ENCODE measurements at regions not wholly inside any gene's neighbourhood (a gene's known extent, or its start where the extent isn't known, plus 50 kb on each side); places are given as distances from the start of the nearest gene placed in this dataset.
"Not testable (repeated sequence)": the region's sequence is repeated elsewhere in the genome, so short reads cannot be mapped to it uniquely, and the experiment has no call there.

DNA sequence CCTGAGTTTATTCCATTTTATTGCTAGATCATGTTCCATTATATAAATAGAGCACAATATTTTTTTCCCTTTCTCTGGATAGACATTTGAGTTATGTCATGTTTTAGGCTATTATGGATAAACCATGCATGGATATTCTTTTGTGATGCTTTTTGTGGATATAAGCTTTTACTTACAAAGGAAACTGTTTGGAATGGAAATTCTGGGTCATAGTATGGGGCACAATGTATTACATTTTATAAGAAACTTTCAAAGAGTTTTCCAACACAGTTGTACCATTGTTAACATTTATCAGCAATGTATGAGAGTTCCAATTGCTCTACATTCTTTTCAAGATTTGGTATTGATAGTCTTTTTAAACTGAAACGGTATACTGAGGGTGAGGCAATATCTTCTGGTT, 749.4 kb downstream of the SOCS6 start:
- no peak for DNase-seq

DNA sequence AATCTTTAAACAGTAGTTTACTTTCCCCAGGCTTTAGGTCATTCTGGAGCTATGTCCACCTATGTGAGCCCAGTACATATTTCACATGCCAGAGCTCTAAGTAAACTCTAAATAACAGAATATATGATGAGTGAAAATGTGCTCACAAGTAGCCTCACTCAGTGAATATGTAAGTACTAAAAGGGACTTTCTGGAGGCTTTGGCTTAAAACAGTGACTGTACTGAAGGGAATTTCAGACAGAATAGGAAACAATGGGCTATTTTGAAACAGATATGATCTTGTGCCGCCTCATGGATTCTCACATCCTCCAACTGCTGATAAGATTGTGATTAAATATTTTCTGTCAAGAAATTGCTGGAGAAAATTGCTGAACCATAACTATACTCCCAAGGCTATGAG, 747.9 kb downstream of the SOCS6 start:
- DNase-seq: no peak

DNA sequence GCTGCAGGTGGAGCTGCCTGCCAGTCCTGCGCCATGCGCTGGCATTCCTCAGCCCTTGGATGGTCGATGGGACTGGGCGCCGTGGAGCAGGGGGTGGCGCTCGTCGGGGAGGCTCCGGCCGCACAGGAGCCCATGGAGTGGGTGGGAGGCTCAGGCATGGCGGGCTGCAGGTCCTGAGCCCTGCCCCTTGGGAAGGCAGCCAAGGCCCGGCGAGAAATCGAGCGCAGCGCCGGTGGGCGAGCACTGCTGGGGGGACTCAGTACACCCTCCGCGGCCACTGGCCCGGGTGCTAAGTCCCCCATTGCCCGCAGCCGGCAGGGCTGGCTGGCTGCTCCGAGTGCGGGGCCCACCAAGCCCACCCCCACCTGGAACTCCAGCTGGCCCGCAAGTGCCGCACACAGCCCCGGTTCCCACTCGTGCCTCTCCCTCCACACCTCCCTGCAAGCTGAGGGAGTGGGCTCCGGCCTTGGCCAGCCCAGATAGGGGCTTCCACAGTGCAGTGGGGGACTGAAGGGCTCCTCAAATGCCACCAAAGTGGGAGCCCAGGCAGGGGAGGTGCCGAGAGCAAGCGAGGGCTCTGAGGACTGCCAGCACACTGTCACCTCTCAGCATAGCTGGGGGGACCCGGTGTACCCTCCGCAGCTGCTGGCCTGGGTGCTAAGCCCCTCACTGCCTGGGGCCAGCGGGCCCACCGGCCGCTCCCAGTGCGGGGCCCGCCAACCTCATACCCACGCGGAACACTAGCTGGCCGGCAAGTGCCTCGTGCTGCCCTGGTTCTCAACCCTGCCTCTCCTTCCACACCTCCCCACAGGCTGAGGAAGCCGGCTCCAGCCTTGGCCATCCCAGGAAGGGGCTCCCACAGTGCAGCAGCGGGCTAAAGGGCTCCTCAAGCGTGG, 742.7 kb downstream of the SOCS6 start:
- not testable (repeated sequence) for DNase-seq

- DNase-seq: not testable (repeated sequence)
Measured at GRCh38 chr18:71030085-71030484, 741.2 kb downstream of the SOCS6 start.

- peak; percentile 15 for DNase-seq
Measured at GRCh38 chr18:71028285-71028762, 739.5 kb downstream of the SOCS6 start.

GRCh38 chr18:71027531-71027930, 738.7 kb downstream of the SOCS6 start:
- no peak for DNase-seq

- DNase-seq: no peak
Measured at GRCh38 chr18:71025505-71026225, 736.8 kb downstream of the SOCS6 start.

DNA sequence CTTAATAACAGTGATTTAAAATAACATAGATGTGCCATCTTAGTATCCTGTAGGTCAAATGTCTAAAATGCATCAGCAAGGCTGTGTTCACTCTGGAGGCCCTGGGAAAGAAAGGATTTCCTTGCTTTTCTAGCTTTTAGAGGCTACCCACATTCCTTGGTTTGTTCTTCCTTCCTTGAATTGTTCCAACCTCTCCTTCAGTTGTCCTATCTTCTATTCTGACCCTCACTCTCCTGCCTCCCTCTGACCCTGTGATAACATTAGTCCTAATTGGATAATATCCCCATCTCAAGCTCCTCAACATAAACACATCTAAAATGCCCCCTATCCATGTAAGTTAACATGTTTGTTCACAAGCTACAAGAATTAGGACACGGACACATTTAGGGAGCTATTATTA, 733.5 kb downstream of the SOCS6 start:
- no peak for DNase-seq

- DNase-seq: no peak
Measured at GRCh38 chr18:71021030-71021362, 732.2 kb downstream of the SOCS6 start.

GRCh38 chr18:71020342-71021029, 731.6 kb downstream of the SOCS6 start:
- DNase-seq: no peak

DNA sequence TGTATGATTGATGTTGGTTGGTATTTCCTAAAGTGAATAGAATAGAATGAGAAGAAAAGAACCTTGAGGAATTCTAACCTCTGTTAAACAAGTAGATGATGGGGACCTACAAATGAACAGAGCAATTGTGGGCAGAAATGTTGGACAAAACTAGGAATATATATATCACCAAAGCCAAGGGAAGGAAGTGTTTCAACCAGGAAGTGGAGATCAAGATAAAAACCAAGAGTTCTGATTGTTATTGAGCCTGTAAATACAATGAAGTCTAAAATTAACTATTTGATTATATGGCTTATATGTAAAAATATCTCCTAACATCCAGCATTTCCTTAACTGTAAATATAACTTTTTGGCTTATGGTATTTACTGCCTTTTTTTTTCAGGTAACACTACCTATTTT, 730.0 kb downstream of the SOCS6 start:
- no peak for DNase-seq

- no peak for DNase-seq
Measured at GRCh38 chr18:71012789-71013188, 723.9 kb downstream of the SOCS6 start.

- DNase-seq: no peak
Measured at GRCh38 chr18:71011389-71011788, 722.5 kb downstream of the SOCS6 start.

GRCh38 chr18:71008257-71008656, 719.4 kb downstream of the SOCS6 start:
- DNase-seq: no peak

- DNase-seq: no peak
Measured at GRCh38 chr18:71001597-71001996, 712.8 kb downstream of the SOCS6 start.

GRCh38 chr18:70998490-70998889, 709.6 kb downstream of the SOCS6 start:
- DNase-seq: no peak

- no peak for DNase-seq
Measured at GRCh38 chr18:70994116-70994515, 705.3 kb downstream of the SOCS6 start.

DNA sequence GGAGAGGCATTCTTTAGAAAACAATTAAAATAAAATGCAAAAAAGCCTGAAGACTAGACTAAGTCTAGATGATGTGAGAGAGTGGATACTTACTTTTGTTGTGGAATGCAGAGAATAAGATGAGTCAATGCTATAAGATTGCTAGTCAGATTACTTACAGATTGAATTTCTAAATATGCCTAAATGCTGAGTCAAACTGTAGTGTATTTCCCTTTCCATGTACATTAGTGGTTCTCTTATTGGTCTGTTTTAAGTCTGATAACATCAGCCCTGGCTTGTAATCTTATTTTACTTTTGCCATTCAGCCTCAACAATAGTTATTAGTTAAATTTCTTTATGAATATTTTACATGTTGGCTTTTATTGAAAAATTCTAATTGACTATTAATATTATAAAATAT, 702.7 kb downstream of the SOCS6 start:
- DNase-seq: no peak

- DNase-seq: no peak
Measured at GRCh38 chr18:70985948-70986347, 697.1 kb downstream of the SOCS6 start.

- DNase-seq: no peak
Measured at GRCh38 chr18:70982292-70982691, 693.4 kb downstream of the SOCS6 start.

DNA sequence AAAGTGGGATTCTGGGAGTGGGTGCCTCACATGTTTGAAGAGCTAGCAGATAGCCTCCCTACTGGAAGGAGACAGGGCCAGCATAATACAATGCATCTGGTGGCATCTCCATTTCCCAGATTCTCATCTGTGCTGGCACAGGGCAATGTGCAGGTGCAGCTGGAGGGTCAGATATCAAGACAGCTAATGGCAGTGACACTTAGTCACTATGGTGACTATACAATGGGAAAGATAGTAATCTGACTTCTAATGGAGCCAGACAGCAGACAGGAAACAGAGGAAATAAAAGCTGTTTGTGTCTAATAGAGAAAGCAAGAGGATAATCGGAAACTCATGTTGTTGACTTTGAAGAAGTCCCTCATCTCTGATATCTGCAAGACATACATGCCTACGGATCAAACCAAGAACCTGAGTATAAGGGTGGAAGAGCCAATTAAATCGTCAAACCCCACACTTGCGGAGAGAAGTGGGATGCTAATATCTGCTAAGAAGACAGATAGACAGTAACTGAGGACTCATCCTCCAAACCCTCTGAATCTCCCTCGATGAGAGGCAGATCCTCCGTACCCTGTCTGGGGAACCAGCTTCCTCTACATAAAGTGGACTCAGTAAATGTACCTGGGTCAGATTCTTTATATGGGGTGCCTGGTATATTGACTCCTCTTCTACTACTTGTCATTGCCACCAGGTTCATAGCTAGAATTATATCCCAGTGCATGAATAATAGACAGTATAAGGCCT, 692.7 kb downstream of the SOCS6 start:
- no peak for DNase-seq

DNA sequence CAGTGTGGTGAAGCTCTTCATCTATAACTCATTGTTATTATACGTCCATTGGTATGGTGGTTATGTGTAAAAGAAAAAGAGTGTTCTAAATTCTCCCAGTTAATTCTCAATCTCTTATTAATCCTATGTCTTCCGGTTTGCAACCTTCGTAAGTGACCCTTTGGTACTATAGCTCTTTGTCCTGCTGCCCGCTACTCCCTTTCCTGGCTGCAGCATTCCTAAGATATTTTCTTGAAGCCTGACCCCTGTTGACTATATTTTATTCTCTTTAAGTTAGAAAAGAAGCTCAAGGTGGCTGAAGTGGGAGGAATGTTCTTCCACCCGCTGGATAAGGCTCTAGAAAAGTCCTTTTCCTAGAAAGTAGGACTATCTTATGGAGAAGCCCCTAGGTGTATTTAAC, 684.8 kb downstream of the SOCS6 start:
- DNase-seq: no peak

DNA sequence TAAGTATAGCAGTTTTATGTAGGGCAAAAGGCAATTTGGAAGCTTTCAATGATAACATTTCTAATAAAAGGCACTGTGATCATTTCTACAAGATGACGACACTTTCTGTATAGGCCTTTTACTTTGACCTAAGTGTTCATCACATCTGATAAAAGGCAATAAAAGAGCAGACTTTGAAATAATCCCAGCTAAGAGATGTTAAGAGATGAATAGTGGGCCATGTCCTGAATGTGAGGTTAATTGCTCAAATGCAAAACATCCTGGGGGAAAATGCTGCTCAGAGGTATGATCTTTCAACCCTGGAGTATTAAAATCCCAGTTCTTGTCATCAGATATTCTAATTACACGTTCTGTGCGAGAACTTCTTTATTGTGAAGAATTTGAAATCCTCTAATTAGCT, 677.6 kb downstream of the SOCS6 start:
- DNase-seq: no peak

Measured in T1000 (cell line).